Activated CD8-positive, alpha-beta memory T cell treated with anti-CD3 and anti-CD28 coated beads, Interleukin-2, amount 50 U/mL, for 1 hour (primary cell): ENCODE measurements at regions not wholly inside any gene's neighbourhood (a gene's known extent, or its start where the extent isn't known, plus 50 kb on each side); places are given as distances from the start of the nearest gene placed in this dataset.

Source experiments
- DNase-seq: peaks from one replicate; pipeline ENCODE4 v3.0.0-alpha.2; 2020; ENCODE audit errors: extremely low read depth

GRCh38 chr5:158644301-158644700, 455.4 kb downstream of the EBF1 start:
- DNase-seq, result no peak

DNA sequence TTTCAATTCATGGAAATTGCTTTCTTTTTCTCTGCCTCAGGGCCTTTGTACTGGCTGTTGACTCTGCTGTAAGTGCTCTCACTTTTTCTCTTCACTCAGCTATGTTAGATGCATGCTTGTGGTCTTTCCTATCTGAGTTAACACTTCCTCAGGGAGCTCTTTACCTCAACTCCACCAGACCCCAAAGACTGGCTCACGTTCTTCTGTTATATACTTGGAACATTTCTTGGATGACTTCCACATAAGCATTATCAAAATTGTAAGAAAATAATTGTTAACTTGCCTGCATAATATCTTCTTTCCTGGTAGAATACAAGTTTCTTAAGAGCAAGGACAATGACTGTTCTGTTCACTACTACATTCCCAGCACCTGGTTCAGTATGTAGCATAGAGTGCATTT, 455.9 kb downstream of the EBF1 start:
- no peak for DNase-seq

DNA sequence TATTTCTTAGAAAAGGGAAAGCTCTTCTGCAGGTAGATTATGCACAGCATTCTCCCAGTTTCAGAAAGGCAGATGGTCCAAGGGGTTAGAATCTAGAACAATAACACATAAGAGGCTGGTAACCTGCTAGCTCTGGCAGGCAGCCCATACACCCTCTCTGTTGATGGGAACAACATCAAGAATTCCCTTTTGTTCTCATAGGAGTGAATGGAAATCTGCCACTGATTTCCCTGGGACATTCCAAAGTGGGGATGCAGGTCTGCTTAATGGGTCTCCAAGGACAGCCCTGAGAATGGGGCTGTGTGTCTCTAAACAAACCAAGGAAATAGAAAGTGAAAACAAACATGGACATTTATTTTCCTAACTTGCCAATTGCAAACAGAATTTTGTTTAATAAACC, 456.8 kb downstream of the EBF1 start:
- no peak for DNase-seq

- no peak for DNase-seq
Observed at GRCh38 chr5:158641016-158641415, 458.7 kb downstream of the EBF1 start.

GRCh38 chr5:158640593-158640980, 459.1 kb downstream of the EBF1 start:
- no peak for DNase-seq

DNA sequence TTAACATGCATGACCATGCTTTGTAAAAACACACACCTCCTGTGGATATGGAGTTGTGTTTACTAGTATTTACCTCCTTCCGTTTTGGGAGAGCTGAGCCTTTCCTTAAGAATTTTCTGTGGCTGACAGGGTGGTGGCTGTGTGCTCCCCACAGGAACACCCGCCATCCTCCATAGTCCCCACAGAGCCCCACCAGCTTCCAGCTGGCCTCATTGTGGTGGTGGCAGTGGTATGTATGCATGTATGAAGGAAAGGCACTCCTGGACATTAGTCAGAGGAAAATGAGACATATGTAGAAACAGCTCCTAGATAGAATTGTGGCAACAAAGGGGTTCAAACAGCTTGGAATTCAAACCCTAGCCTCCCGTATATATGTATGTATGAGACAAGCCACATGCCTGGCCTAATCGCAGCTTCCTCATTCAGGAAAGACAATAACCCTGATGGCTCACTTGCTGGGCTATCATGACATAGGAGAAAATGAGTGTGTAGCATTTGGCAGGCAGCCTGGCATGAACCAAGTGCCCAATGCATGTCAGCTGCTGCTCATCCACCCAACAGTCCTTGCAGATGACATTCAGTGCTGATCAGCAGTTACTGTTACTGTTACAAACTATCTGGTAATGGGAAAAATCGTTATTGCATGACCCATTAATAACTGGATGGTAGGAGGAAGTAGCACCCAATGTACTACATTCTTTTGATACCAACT, 459.7 kb downstream of the EBF1 start:
- no peak for DNase-seq

DNA sequence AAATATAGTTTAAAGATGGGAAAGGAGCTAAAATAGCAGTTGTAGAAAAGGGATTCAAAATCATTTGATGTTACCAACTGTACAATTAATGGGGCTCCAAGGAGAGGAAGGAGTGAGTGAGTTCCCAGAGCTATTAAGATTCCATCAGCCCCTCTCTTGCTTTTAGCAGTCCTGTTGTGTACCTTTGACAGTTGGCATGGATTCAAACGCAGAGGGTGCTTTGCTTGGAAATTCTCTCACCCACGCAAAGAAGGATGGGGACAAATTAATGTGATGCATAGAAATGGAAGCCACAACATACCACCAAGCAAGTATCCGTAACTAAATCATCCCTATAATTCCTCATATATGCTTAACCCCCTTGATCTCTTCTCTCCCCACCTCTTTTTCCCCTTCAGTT, 461.3 kb downstream of the EBF1 start:
- no peak for DNase-seq

DNA sequence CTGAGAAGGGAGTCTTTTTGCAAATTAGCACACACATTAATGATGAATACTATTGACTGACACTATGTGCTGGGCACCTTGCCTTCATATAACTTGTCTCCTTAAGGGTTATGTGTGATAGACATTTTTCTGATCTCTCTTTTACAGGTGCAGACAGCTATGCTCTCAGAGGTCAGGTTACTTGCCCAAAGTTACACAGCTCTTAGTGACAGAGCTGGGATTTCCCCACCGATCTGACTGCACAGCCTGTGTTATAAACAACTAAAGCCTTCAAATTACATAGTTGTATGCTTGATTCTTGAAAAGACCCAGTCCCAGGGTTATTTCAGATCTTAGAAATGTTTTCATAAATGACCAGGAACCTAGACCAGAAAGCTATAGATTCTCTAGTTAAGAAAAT, 462.7 kb downstream of the EBF1 start:
- no peak for DNase-seq

DNA sequence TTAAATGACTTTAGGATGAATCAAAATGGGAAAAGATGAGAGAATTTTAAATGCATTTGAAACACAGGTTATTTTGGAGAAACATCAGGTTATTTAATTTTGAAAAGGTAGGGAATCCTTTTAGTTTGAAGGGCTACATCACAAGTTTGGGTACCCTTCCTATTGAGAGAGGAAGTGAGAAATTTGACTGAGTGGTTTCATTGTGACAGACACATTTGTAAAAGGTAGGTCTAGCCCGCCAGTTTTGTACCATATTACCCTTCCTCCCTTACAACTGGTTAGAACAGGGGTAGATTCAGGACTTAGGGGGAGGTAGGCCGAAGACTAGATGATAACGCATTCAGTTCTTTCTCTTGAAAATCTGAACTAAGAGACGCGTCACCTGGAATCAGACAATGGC, 464.2 kb downstream of the EBF1 start:
- DNase-seq, result no peak

- no peak for DNase-seq
Observed at GRCh38 chr5:158634714-158635113, 465.0 kb downstream of the EBF1 start.

DNA sequence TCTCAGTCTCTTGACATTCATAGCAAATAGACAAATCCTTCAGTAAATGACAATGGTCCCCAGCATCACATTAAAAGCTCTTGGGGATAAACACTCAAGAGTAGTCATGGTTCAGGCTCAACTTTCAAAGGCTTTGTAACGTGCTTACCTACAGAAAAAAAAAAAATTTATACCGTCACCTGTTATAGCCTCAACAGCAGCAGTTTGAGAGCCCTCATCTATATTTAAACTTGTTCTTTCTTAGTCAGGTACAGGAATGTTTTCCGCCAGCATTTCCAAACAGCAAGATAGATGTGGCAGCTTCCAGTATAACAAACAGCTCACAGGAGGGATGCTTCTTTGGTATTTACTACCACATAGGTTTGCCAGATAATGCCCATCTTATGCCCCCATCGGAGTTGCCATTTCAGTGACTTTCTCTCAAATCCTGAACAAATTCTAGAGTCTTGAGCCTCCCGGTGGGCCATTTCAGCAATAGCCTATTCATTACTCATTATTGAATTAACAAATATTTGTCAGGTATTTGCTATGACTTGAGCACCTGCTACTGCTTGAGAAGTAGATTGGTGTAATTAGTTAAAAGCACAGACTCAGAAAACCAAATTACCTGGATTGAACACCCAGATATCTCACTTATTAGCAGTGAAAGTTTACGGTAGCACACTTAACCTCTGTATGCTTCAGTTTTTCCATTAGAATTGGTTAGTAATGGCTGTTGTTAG, 470.0 kb downstream of the EBF1 start:
- no peak for DNase-seq

GRCh38 chr5:158626718-158627117, 473.0 kb downstream of the EBF1 start:
- no peak for DNase-seq

DNA sequence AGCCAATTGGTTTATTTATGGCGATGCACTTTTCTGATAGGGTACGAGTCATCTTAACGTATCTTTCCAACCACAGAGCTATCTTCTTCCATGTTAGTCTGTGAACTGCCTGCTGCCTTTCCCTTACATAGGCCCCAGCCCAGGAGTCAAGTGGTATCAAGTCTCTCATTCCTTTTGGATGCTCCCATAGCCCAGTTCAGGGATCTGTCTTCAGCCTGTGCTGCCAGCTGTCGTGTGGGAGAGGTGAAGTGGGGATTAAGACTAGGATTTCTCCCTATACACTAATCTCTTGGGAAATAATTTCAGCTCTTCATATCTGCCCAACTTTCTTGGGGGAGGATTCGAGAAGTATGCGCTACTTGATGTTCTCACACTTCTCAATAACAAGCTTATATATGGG, 475.7 kb downstream of the EBF1 start:
- no peak for DNase-seq

DNA sequence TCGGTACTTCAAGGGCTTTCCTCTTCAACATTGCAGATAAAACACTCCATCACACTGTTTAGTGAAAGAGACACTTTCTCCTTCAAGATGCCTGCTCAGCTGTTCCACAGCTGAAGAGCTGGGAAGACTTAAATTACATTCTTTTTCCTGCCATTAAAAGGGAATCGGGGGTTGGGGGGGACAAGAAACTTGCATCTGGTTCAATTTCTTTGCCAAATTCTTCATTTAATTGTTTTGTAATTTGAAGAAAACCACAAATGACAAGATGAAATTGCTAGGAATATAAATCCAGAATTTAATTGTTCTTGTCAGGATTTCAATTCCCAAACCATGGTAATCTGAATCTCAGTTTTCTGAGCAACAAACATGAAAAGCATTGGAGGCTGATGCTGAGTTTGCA, 478.3 kb downstream of the EBF1 start:
- no peak for DNase-seq

DNA sequence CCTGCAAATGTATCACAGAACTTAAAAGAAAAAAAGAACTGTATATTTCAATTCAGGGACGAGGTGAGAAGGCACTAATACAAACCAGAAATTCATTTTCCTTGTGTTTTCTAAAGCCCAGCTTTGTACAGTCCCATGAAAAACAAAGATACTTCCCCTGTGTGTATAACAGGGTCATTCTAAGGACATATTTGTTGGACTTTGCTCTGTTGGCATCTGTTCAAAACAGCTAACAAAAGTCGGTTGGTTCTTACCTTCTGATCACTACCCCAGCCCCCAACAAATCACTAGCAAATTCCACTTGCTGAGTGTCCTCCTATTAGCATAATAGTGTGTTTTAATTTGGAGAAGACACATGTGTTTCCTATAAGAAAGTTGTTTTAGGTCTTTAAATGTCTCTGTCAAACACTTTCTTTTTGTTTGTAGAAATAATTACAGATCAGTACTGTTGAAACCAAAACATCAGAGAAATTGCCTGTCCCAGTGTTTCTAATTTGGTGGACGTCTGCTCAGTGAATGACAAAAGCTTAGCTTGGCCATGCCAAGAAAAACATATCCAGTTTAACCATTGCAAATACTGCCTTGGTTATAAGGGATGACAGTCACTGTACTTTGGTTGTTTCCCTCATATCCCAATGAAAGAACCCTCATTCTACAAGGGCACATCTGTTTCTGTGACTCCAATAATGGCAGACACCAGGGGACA, 480.5 kb downstream of the EBF1 start:
- no peak for DNase-seq

GRCh38 chr5:158618256-158618655, 481.5 kb downstream of the EBF1 start:
- DNase-seq, result no peak

GRCh38 chr5:158616707-158617106, 483.0 kb downstream of the EBF1 start:
- DNase-seq, result no peak

DNA sequence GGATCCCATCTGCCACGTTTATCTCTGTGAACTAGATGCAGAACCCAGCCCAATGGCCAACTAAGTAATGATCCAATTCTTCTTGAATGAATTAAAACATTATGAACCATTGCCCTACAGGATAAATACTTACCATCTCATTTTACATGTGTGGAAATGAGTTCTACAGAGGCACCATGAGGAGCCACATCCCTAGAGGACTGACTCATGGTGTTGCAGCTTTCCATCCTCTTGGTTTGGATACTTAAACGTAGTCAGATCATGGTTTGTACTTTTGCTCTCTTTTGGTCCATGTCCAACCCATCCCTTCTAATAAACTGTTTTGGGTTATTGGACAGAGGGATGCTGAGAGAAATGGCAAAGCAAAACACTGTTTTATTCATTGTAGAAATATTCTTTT, 484.8 kb downstream of the EBF1 start:
- no peak for DNase-seq

- DNase-seq, result no peak
Observed at GRCh38 chr5:158611581-158611980, 488.1 kb downstream of the EBF1 start.

GRCh38 chr5:158610051-158610415, 489.7 kb downstream of the EBF1 start:
- DNase-seq, result no peak

GRCh38 chr5:158609333-158610050, 490.2 kb downstream of the EBF1 start:
- DNase-seq, result no peak

DNA sequence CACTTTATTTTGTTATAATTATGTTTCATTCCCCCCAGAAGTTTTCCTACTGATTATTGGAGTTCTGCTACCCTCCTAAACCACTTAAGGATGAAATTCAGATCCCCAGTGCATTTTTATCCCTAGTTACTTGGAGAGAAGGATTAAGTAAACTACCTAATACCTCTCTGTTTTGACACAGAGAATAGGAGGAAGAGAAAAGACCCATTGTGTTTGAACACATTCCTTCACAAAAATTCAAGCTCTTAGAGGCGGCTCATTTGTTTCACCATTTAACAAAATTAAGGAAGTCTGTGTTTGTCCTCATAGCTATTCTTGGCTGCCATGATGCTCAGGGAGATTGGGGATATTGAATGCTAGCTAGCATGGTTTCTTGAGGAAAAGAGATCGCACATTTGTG, 492.6 kb downstream of the EBF1 start:
- no peak for DNase-seq
